Ovary (tissue), 3 donors: ENCODE measurements at regions not wholly inside any gene's neighbourhood (a gene's known extent, or its start where the extent isn't known, plus 50 kb on each side); places are given as distances from the start of the nearest gene placed in this dataset.
A peak's percentile ranks its signal among the peaks of the same experiment; 100 is the strongest.

Experiments used
- POLR2A ChIP-seq: fragments of 450-650 bp; IDR thresholded peaks from one replicate; pipeline ENCODE4 v1.6.1; 2017; ENCODE audit warnings: antibody characterized with exemption, mild to moderate bottlenecking, moderate library complexity
- TF ChIP-seq, protein P1 (sequence below), 3 donors: fragments of 450-650 bp in 2 of 3; fragments of 200-600 bp in 1 of 3; IDR thresholded peaks; one replicate each; pipeline versions ENCODE4 v1.5.1 to v1.8.0; 2016 to 2022; ENCODE audit warnings: antibody characterized with exemption in 3 of 3, mild to moderate bottlenecking in 1 of 3
- donor health status: DM: no; HTN: no; CAD: no.

DNA sequence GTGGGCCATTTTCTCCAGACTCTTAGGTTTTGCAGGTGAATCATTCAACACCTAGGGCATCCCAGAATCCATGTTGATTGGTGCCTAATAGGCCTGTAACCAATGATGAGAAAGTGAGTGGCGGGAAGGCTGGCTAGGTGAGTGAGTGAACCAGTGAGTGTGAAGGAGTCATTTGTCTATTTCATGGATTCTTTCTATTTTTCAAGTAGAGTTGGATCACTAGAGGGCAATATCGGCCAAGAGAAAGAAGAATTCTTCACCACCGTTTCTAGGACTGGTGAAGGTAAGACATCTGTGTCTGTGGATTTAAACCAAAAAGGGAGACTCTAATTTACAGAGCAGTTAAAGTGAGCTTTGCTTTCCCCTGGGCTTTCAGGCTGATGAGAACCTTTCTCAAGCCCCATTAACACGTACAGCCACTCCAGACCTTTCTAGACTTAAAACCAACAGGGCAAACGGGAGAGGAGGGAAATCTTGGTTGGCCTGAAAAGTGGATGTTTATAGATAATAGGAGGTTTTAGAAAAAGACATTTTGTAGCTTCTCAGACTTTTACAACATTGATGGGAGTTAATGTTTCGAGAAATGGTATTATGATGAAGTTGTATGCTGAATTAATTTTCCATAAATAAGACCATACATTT, 114.3 kb upstream of the IL12B start:
- TF ChIP-seq, protein P1, sequence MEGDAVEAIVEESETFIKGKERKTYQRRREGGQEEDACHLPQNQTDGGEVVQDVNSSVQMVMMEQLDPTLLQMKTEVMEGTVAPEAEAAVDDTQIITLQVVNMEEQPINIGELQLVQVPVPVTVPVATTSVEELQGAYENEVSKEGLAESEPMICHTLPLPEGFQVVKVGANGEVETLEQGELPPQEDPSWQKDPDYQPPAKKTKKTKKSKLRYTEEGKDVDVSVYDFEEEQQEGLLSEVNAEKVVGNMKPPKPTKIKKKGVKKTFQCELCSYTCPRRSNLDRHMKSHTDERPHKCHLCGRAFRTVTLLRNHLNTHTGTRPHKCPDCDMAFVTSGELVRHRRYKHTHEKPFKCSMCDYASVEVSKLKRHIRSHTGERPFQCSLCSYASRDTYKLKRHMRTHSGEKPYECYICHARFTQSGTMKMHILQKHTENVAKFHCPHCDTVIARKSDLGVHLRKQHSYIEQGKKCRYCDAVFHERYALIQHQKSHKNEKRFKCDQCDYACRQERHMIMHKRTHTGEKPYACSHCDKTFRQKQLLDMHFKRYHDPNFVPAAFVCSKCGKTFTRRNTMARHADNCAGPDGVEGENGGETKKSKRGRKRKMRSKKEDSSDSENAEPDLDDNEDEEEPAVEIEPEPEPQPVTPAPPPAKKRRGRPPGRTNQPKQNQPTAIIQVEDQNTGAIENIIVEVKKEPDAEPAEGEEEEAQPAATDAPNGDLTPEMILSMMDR (IDR thresholded peaks at IDR 0.05), result peak; percentile 13 to 57 (median 53)
- TF ChIP-seq POLR2A, result no peak
